ENCODE measurements at regions not wholly inside any gene's neighbourhood (a gene's known extent, or its start where the extent isn't known, plus 50 kb on each side); places are given as distances from the start of the nearest gene placed in this dataset.

DNA sequence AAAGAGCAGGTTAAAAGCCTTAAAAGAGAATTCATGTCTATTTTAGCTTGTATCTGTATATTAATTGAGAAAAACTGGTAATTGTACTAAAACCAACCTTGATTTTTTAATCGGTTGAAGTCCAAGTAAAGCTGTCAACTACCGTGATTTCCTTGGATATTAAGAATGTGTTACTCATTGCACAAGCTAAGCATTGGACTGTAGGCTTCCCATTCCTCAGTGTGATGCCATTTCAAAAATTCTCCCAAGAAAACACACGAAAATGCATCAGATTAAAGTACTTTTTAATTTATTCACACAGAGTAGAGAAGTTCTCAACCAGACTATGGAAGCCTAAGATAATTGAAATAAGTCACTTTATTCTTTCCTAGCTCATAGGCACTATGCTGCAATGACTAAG, 761.4 kb upstream of the TYRP1 start:
- no peak overlapping the region for H2AFZ ChIP-seq (ENCODE audit: low read depth, low read length)
- no peaks in the 10 kb centered on the region for H3K36me3 ChIP-seq (ENCODE audit: insufficient read depth, low read length)
- ATAC-seq (ENCODE audit: insufficient read depth, low read depth) (no peak), DNase-seq (no peak)
- no peaks in the 10 kb centered on the region for H3K79me2 ChIP-seq (ENCODE audit: insufficient read depth, low read length)
- no peaks in the 10 kb centered on the region for H3K9me3 ChIP-seq (ENCODE audit: insufficient read depth, low read length, severe bottlenecking)
- H4K20me1 ChIP-seq (ENCODE audit: insufficient read depth, low read length) = no peaks in the 10 kb centered on the region
- no peak overlapping the region for H3K4me2 ChIP-seq (ENCODE audit: insufficient read depth, low read length)
- TF ChIP-seq EZH2 (IDR thresholded peaks at IDR 0.05; ENCODE audit: borderline replicate concordance, low read depth, low read length, severe bottlenecking) = no peak
- TF ChIP-seq CTCF (IDR thresholded peaks at IDR 0.05; ENCODE audit: borderline replicate concordance, extremely low read depth, low read length, poor library complexity, severe bottlenecking) = no peak
- no peak overlapping the region for H3K27ac ChIP-seq (ENCODE audit: low read length)
- no peaks in the 10 kb centered on the region for H3K27me3 ChIP-seq (ENCODE audit: insufficient read depth, low read length, poor library complexity)
- H3K4me3 ChIP-seq (ENCODE audit: low read depth in 1 of 2, low read length in 2 of 2) = no peak overlapping the region
- H3K4me1 ChIP-seq (ENCODE audit: insufficient read depth, low read length) = no peaks in the 10 kb centered on the region
- H3K9ac ChIP-seq (ENCODE audit: low read depth, low read length) = no peak overlapping the region

DNA sequence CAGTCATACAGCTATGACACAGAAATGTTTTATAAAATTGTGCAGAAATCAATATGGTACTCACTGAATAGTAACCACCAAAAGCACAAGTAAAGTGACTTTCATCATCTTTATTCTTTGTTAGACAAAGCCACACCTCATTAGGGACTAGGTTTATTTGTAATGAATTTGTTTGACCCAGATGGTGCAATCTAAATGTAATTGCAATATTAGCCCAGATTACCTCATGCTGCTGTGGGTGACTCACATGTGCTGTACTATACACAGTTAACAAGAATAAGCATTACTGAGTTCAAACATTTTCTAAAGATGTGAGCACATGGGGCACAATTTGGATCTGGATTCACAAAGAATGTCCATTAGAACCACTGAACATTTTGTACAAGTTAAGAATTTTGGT, 759.3 kb upstream of the TYRP1 start:
- Histone ChIP-seq H3K36me3 (ENCODE audit: insufficient read depth, low read length) (no peaks in the 10 kb centered on the region), H3K4me3 (ENCODE audit: low read depth in 1 of 2, low read length in 2 of 2) (no peak overlapping the region), H3K4me2 (ENCODE audit: insufficient read depth, low read length) (no peak overlapping the region), H3K27me3 (ENCODE audit: insufficient read depth, low read length, poor library complexity) (no peaks in the 10 kb centered on the region), H3K79me2 (ENCODE audit: insufficient read depth, low read length) (no peaks in the 10 kb centered on the region), H3K27ac (ENCODE audit: low read length) (no peak overlapping the region), H2AFZ (ENCODE audit: low read depth, low read length) (no peak overlapping the region), H3K4me1 (ENCODE audit: insufficient read depth, low read length) (no peaks in the 10 kb centered on the region), H4K20me1 (ENCODE audit: insufficient read depth, low read length) (no peaks in the 10 kb centered on the region), H3K9me3 (ENCODE audit: insufficient read depth, low read length, severe bottlenecking) (no peaks in the 10 kb centered on the region), H3K9ac (ENCODE audit: low read depth, low read length) (no peak overlapping the region)
- DNase-seq = no peak
- TF ChIP-seq EZH2 (IDR thresholded peaks at IDR 0.05; ENCODE audit: borderline replicate concordance, low read depth, low read length, severe bottlenecking) (no peak), CTCF (IDR thresholded peaks at IDR 0.05; ENCODE audit: borderline replicate concordance, extremely low read depth, low read length, poor library complexity, severe bottlenecking) (no peak)
- no peak for ATAC-seq (ENCODE audit: insufficient read depth, low read depth)

- H3K79me2 ChIP-seq (ENCODE audit: insufficient read depth, low read length) = no peaks in the 10 kb centered on the region
- H3K27ac ChIP-seq (ENCODE audit: low read length) = no peak overlapping the region
- no peaks in the 10 kb centered on the region for H4K20me1 ChIP-seq (ENCODE audit: insufficient read depth, low read length)
- no peaks in the 10 kb centered on the region for H3K36me3 ChIP-seq (ENCODE audit: insufficient read depth, low read length)
- no peaks in the 10 kb centered on the region for H3K9me3 ChIP-seq (ENCODE audit: insufficient read depth, low read length, severe bottlenecking)
- no peak overlapping the region for H3K4me3 ChIP-seq (ENCODE audit: low read depth in 1 of 2, low read length in 2 of 2)
- H2AFZ ChIP-seq (ENCODE audit: low read depth, low read length) = no peak overlapping the region
- no peak for TF ChIP-seq EZH2 (IDR thresholded peaks at IDR 0.05; ENCODE audit: borderline replicate concordance, low read depth, low read length, severe bottlenecking)
- TF ChIP-seq CTCF (IDR thresholded peaks at IDR 0.05; ENCODE audit: borderline replicate concordance, extremely low read depth, low read length, poor library complexity, severe bottlenecking) = no peak
- ATAC-seq (ENCODE audit: insufficient read depth, low read depth) (no peak), DNase-seq (no peak)
- no peak overlapping the region for H3K4me2 ChIP-seq (ENCODE audit: insufficient read depth, low read length)
- H3K9ac ChIP-seq (ENCODE audit: low read depth, low read length) = no peak overlapping the region
- no peaks in the 10 kb centered on the region for H3K4me1 ChIP-seq (ENCODE audit: insufficient read depth, low read length)
- no peaks in the 10 kb centered on the region for H3K27me3 ChIP-seq (ENCODE audit: insufficient read depth, low read length, poor library complexity)
These were observed 746.7 kb upstream of the TYRP1 start for GRCh38 chr9:11946531-11946930.

- no peak overlapping the region for H3K27ac ChIP-seq (ENCODE audit: low read length)
- no peaks in the 10 kb centered on the region for H4K20me1 ChIP-seq (ENCODE audit: insufficient read depth, low read length)
- H2AFZ ChIP-seq (ENCODE audit: low read depth, low read length) = no peak overlapping the region
- no peaks in the 10 kb centered on the region for H3K27me3 ChIP-seq (ENCODE audit: insufficient read depth, low read length, poor library complexity)
- TF ChIP-seq EZH2 (IDR thresholded peaks at IDR 0.05; ENCODE audit: borderline replicate concordance, low read depth, low read length, severe bottlenecking) (no peak), CTCF (IDR thresholded peaks at IDR 0.05; ENCODE audit: borderline replicate concordance, extremely low read depth, low read length, poor library complexity, severe bottlenecking) (no peak)
- no peak for DNase-seq
- H3K79me2 ChIP-seq (ENCODE audit: insufficient read depth, low read length) = no peaks in the 10 kb centered on the region
- H3K4me2 ChIP-seq (ENCODE audit: insufficient read depth, low read length) = no peak overlapping the region
- H3K9me3 ChIP-seq (ENCODE audit: insufficient read depth, low read length, severe bottlenecking) = no peaks in the 10 kb centered on the region
- no peak for ATAC-seq (ENCODE audit: insufficient read depth, low read depth)
- H3K4me1 ChIP-seq (ENCODE audit: insufficient read depth, low read length) = no peaks in the 10 kb centered on the region
- H3K9ac ChIP-seq (ENCODE audit: low read depth, low read length) = no peak overlapping the region
- no peak overlapping the region for H3K4me3 ChIP-seq (ENCODE audit: low read depth in 1 of 2, low read length in 2 of 2)
- H3K36me3 ChIP-seq (ENCODE audit: insufficient read depth, low read length) = no peaks in the 10 kb centered on the region
These were observed 730.9 kb upstream of the TYRP1 start for GRCh38 chr9:11962327-11962726.
